Limb (tissue), 2 donors: ENCODE measurements at regions not wholly inside any gene's neighbourhood (a gene's known extent, or its start where the extent isn't known, plus 50 kb on each side); places are given as distances from the start of the nearest gene placed in this dataset.

Source experiments
- DNase-seq, 2 donors: peaks; one replicate each; pipeline ENCODE4 v3.0.0-alpha.2; 2016; ENCODE audit errors: extremely low spot score in 2 of 2

DNA sequence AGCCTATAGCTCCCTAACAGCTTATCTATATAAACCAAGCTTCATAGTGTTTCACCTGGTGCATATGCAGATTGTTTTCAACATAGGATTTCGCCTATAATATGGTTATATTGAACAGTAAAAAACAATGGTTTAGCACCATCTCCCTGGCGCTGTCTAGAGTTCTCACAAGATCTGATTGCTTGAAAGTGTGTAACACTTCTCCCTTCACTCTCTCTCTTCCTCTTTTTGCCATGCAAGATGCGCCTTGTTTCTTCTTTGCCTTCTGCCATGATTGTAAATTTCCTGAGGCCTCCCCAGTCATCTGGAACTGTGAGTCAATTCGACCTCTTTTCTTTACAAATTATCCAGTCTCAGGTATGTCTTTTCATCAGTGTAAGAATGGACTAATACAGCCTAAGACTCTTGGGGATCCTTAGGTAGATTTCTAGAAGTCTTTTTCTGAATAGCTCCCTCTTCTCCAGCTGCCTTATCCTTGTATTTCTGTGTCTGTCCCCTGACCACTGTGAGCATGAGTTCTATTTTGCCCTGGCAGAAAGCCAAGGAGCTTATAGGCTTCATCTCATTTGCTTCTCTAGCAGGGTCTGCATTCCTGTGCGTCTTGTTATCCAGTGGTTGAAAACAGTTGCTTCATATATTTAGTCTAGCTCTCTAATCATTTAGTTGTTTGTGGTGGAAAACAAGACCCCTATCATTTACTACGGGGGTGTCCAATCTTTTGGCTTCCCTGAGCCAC, 401.6 kb downstream of the GPD2 start:
- DNase-seq, result no peak

- DNase-seq, result no peak
Measured at GRCh38 chr2:156841321-156841720, 405.1 kb downstream of the GPD2 start.

GRCh38 chr2:156845806-156846558, 409.8 kb downstream of the GPD2 start:
- DNase-seq, result no peak

- DNase-seq, result no peak
Measured at GRCh38 chr2:156852210-156852609, 405.3 kb upstream of the GALNT5 start.

- no peak for DNase-seq
Measured at GRCh38 chr2:156852681-156853080, 404.8 kb upstream of the GALNT5 start.

GRCh38 chr2:156864325-156864724, 393.2 kb upstream of the GALNT5 start:
- no peak for DNase-seq

DNA sequence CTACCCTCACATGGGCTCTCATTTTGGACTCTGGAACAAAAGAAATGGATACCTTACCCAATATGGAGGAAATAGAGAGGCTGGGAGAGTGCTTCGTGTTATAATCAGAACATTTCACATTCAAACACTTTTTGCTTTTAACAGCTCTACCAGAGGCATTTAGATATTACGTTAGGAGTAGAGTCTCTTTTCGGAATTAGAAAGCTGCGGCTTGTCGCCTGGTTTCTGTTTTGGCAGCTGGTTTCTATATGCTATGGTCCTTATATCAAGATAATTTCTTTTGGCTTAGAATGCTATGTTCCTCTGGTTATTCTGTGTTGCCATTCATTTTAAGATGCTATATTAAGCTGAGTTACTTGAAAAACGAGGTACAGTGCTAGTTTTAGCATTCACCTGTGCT, 392.8 kb upstream of the GALNT5 start:
- no peak for DNase-seq

GRCh38 chr2:156867201-156867600, 390.3 kb upstream of the GALNT5 start:
- DNase-seq, result no peak

DNA sequence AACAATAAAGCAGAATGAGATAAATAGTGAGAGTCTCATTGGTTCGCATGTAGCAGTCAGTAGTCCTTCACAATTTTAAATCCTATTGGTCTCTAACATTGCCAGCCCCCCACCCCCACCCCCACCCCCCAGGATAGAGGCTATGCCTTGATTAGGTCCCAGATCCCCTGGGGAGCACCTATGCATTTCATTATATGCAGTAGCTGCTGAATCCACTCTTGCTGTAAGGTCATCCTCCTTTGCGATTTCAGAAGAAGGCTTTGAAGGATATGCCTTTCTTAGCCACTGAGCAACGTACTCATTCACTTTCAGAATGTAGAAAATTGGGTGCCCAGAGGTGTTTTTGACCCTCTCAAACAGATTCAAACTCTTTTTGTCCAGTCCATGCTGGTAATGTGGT, 382.8 kb upstream of the GALNT5 start:
- DNase-seq, result no peak

GRCh38 chr2:156883804-156884203, 373.7 kb upstream of the GALNT5 start:
- DNase-seq, result no peak

GRCh38 chr2:156884216-156884615, 373.3 kb upstream of the GALNT5 start:
- DNase-seq, result no peak

DNA sequence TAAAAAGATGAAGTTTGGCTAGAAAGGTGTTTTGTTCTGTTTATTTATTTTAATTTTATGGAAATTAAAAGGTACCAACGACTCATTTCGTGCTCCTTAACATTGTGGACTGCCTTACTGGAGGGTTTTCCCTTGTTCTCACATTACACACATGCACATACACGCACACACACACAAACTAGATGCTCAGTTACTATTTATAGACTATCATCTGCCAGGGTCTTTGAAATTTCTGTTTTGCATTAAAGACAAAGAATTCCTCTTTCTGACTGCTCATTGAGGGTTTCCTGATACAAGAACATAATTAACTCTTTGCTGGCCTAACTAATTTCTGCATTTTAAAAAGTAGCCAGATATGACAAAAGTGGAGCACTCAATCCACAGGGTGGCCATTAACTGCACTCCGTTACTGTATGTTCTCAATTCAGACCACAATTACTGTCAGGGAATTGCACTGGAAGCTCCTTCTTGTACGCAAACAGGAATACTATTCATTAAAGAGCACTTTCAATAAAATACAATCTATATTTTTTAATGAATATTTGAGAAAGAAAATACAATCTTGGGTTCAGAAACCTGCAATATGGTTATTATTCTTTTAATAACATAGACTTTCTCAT, 366.9 kb upstream of the GALNT5 start:
- DNase-seq, result peak in 1 of 2 donors; percentile 18

GRCh38 chr2:156891609-156892008, 365.9 kb upstream of the GALNT5 start:
- no peak for DNase-seq

DNA sequence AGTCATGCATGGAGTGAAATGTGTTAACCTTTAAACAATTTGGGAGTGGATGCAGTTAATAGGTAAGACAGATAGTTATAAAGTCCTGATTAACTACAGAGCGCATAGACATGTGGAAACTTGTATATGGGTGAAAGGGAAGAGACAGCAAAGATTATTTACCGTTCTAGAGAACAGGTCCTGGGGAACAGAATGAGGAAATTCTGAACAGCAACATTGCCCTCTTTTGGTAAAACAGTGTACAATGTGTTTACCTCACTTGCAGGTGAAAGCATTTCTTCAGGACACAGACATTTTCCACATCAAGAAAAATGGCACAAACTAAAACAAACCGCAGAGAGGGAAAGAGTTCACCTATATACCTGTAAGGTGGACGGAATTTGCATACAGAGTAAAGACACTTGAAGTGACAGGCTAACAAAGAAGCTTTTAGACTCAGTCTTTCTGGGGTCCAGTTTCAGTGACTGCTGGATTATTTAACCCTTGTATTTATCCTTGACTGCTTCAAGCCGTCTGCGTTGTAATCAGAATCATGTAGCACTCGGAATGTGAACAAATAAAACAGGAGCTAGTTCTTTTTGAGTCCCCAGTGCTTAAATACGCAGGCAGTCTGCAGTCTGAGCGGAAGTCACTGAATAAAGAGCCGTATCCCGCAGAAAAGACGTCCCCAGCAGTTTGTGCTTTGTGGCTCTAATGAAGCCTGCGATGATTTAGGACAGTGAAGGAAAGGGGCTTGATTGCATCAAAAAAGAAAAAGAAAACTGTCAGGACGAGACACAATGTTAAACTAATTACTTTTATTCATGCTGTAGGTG, 364.8 kb upstream of the GALNT5 start:
- DNase-seq, result peak in 1 of 2 donors; percentile 72

DNA sequence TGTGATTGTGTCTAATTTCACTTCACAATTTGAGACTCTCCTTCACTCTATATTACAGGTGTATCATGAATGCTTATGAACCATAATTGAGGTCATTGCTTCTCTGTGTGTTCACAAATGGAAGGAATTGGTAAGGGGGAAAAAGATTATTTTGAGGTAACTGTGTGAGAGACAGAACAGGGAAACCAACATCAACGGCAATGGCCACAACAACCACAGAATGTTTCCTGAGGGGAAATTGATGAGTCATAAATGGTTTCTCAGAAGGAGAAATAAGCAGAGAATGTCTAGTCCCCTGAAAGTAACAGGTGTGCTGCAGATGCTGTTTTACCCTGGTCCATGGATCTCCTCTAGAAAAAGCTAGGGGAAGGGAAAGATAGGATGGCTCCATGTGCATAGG, 361.2 kb upstream of the GALNT5 start:
- DNase-seq, result no peak

GRCh38 chr2:156897548-156897947, 360.0 kb upstream of the GALNT5 start:
- no peak for DNase-seq

GRCh38 chr2:156901373-156902031, 356.0 kb upstream of the GALNT5 start:
- no peak for DNase-seq

GRCh38 chr2:156903335-156903734, 354.2 kb upstream of the GALNT5 start:
- DNase-seq, result no peak

DNA sequence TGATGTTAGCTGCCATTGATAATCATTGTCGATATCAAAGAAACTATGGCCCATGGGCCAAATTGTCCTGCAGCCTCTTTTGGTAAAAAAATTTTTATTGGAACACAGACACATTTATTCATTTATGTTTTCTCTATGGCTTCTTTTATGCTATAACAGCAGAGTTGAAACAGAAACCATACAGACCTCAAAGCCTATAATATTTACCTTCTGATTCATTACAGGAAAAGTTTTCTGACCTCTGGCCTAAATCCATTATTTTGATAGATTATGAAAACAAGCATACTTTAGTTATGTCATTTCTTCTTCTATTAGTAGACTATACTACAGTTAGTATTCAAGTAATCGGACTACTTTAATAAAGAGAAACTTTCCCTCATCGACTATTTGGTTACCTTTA, 349.7 kb upstream of the GALNT5 start:
- DNase-seq, result no peak

GRCh38 chr2:156908825-156909224, 348.7 kb upstream of the GALNT5 start:
- DNase-seq, result no peak

DNA sequence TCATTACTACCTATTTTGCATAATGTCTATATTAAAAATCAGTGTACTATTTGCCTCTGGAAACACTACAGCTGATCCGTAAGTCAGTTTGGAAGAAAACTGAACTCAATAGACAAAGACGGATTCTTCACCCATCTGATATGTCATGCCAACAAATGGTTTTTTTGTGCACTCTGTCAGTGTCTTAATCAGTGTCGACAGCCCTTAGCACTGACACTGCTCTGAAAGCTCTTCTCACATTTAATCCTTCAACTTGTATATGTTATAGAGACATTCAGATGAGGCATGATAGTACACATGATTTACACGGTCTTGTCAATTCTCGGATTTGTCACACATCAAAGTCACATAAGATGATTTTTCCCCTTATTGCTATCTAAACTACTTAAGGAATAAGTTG, 347.5 kb upstream of the GALNT5 start:
- DNase-seq, result no peak
